Endothelial cell of umbilical vein (primary cell): ENCODE measurements at regions not wholly inside any gene's neighbourhood (a gene's known extent, or its start where the extent isn't known, plus 50 kb on each side); places are given as distances from the start of the nearest gene placed in this dataset.

Experiments used
- EZH2 ChIP-seq: IDR thresholded peaks from 2 replicates; pipeline ENCODE4 v1.6.1; 2012; ENCODE audit warnings: borderline replicate concordance, low read depth, mild to moderate bottlenecking, moderate library complexity, low read length, inconsistent platforms; ENCODE audit not compliant: severe bottlenecking
- GATA2 ChIP-seq: IDR thresholded peaks from 2 replicates; pipeline ENCODE4 v1.7.0; 2011; ENCODE audit warnings: low read depth, mild to moderate bottlenecking, moderate library complexity, mixed read lengths, low read length; ENCODE audit not compliant: insufficient read length, insufficient read depth
- JUN ChIP-seq: IDR thresholded peaks from 2 replicates; pipeline ENCODE4 v1.6.1; 2011; ENCODE audit warnings: borderline replicate concordance, low read depth; ENCODE audit not compliant: insufficient read length, insufficient read depth
- MAX ChIP-seq: IDR thresholded peaks from 2 replicates; pipeline ENCODE4 v1.6.1; 2011; ENCODE audit not compliant: insufficient read depth, insufficient read length
- MYC ChIP-seq: IDR thresholded peaks from one replicate; pipeline ENCODE4 v1.6.1; 2011; ENCODE audit warnings: mild to moderate bottlenecking, low read depth, low read length
- POLR2A ChIP-seq: IDR thresholded peaks from 2 replicates; pipeline ENCODE4 v1.6.1; 2012; ENCODE audit warnings: low read depth, mild to moderate bottlenecking, control low read depth, low read length
- POLR2AphosphoS5 ChIP-seq: IDR thresholded peaks from 2 replicates; pipeline ENCODE4 v1.6.1; 2012; ENCODE audit warnings: low read depth, mild to moderate bottlenecking, control low read depth, low read length, moderate library complexity; ENCODE audit not compliant: insufficient read depth
- TF ChIP-seq, protein P1 (sequence below), 2 donors: IDR thresholded peaks; 1 replicate in 1 of 2; 2 replicates in 1 of 2; pipeline ENCODE4 v1.5.1; 2011; ENCODE audit warnings: low read length in 2 of 2, mild to moderate bottlenecking in 2 of 2, moderate library complexity in 2 of 2, control low read depth in 1 of 2, inconsistent platforms in 1 of 2, low read depth in 1 of 2; ENCODE audit not compliant: insufficient read depth in 1 of 2; ENCODE audit errors: extremely low read depth in 1 of 2

DNA sequence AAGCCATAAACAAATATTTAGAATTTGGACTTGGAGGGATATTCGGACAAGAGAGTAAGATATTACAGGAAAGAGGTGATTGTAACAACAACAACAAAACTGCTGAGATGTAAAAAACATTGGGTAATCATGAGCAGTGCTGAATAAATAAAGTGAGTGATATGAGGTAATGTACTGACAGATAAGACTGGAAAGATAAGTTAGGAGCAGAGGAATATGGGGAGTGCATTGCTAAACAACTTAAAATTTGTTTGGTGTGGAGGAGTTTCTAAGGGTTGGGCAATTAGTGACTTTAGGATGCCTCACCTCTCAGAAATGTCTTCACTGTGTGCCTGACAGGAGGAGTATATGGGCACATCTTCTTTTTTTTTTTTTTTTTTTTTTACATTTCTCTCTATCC is 637.8 kb upstream of the GRIA3 start:
- TF ChIP-seq POLR2A: no peak
- TF ChIP-seq, protein P1, sequence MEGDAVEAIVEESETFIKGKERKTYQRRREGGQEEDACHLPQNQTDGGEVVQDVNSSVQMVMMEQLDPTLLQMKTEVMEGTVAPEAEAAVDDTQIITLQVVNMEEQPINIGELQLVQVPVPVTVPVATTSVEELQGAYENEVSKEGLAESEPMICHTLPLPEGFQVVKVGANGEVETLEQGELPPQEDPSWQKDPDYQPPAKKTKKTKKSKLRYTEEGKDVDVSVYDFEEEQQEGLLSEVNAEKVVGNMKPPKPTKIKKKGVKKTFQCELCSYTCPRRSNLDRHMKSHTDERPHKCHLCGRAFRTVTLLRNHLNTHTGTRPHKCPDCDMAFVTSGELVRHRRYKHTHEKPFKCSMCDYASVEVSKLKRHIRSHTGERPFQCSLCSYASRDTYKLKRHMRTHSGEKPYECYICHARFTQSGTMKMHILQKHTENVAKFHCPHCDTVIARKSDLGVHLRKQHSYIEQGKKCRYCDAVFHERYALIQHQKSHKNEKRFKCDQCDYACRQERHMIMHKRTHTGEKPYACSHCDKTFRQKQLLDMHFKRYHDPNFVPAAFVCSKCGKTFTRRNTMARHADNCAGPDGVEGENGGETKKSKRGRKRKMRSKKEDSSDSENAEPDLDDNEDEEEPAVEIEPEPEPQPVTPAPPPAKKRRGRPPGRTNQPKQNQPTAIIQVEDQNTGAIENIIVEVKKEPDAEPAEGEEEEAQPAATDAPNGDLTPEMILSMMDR (IDR thresholded peaks at IDR 0.05; ENCODE audit: extremely low read depth in 1 of 2, insufficient read depth in 1 of 2, low read depth in 1 of 2, low read length in 2 of 2): no peak
- TF ChIP-seq JUN: no peak
- no peak for TF ChIP-seq POLR2AphosphoS5
- no peak for TF ChIP-seq MYC
- no peak for TF ChIP-seq EZH2
- no peak for TF ChIP-seq GATA2
- no peak for TF ChIP-seq MAX
